HCT116 (cell line): ENCODE measurements at regions not wholly inside any gene's neighbourhood (a gene's known extent, or its start where the extent isn't known, plus 50 kb on each side); places are given as distances from the start of the nearest gene placed in this dataset.

Source experiments
- ATAC-seq: fragments of 200-7000 bp; cut with Tn5 transposase; 2 replicates; pipeline ENCODE4 v1.9.1; 2020; ENCODE audit warnings: mild to moderate bottlenecking, moderate library complexity
- BruUV-seq: library from RNA; stranded (reverse); fragments of 400-500 nt; replicated peaks from 2 replicates; lab custom pipeline; 2021; lab: Mats Ljungman, UMichigan
- CTCF ChIA-PET: fragments of 300-600 bp; sonication (Branson Sonifier 250); formaldehyde crosslinking; loops from one replicate; lab custom pipeline; 2021; ENCODE audit warnings: antibody characterized with exemption; lab: Charles Lee
- POLR2A ChIA-PET: fragments of 300-600, 350-600 bp; sonication (Branson Sonifier 250); formaldehyde crosslinking; loops from one replicate; lab custom pipeline; 2021; ENCODE audit warnings: antibody characterized with exemption; lab: Charles Lee
- RAD21 ChIA-PET, 2 experiments: fragments of 300-600 bp; sonication (Branson Sonifier 250); formaldehyde crosslinking; loops; one replicate each; lab custom pipeline; 2023; ENCODE audit warnings: low total read pairs in 2 of 2; ENCODE audit not compliant: uncharacterized antibody in 2 of 2, unreplicated experiment in 2 of 2, low non-redundant PET in 1 of 2; lab: Charles Lee
- DNase-seq: peaks from one replicate; pipeline ENCODE4 v3.0.0-alpha.2; 2010; ENCODE audit warnings: low read depth, low spot score
- H2AFZ ChIP-seq: fragments of 200-600 bp; shearing (Covaris generic), sonication (generic); 2 replicates; pipeline ENCODE4 v1.6.1; 2017; ENCODE audit warnings: low read depth, mixed run types, mixed read lengths, antibody characterized with exemption, low read length; ENCODE audit not compliant: poor library complexity, severe bottlenecking
- H3K27ac ChIP-seq: 2 replicates; pipeline ENCODE4 v1.5.1; 2012; ENCODE audit warnings: low read depth, low read length
- H3K27me3 ChIP-seq: fragments of 200-600 bp; sonication (generic); 2 replicates; pipeline ENCODE4 v1.6.1; 2016; ENCODE audit warnings: mixed run types, low read length, mixed read lengths; ENCODE audit not compliant: insufficient read depth
- H3K36me3 ChIP-seq, 2 experiments: fragments of 200-500 bp in 1 of 2; fragments of 200-600 bp in 1 of 2; sonication (Bioruptor generic) in 1 of 2; sonication (generic) in 1 of 2; 2 replicates each; pipeline versions ENCODE4 v1.5.1 to v1.6.1; 2014 to 2016; ENCODE audit warnings: low read length in 2 of 2, inconsistent platforms in 1 of 2, mixed read lengths in 1 of 2, mixed run types in 1 of 2; ENCODE audit not compliant: insufficient read depth in 2 of 2, control insufficient read depth in 1 of 2
- H3K4me1 ChIP-seq, 2 experiments: fragments of 200-600 bp in 1 of 2; sonication (generic) in 1 of 2; 2 replicates each; pipeline versions ENCODE4 v1.5.1 to v1.6.1; 2012 to 2017; ENCODE audit warnings: low read length in 2 of 2, inconsistent platforms in 1 of 2, mild to moderate bottlenecking in 1 of 2, mixed read lengths in 1 of 2, mixed run types in 1 of 2, moderate library complexity in 1 of 2; ENCODE audit not compliant: insufficient read depth in 2 of 2, control insufficient read depth in 1 of 2
- H3K4me2 ChIP-seq: fragments of 200-600 bp; sonication (generic); 2 replicates; pipeline ENCODE4 v1.6.1; 2017; ENCODE audit warnings: mixed run types, low read length, mixed read lengths
- H3K4me3 ChIP-seq, 2 experiments: fragments of 200-600 bp in 1 of 2; sonication (generic) in 1 of 2; replicated peaks in 1 of 2; 2 replicates each; pipeline ENCODE4 v1.5.1; 2011 to 2016; ENCODE audit warnings: low read length in 2 of 2, control low read depth in 1 of 2, low read depth in 1 of 2, mild to moderate bottlenecking in 1 of 2, mixed read lengths in 1 of 2, mixed run types in 1 of 2
- H3K79me2 ChIP-seq: fragments of 200-600 bp; sonication (generic); 2 replicates; pipeline ENCODE4 v1.6.1; 2017; ENCODE audit warnings: mild to moderate bottlenecking, mixed run types, low read length, moderate library complexity, mixed read lengths; ENCODE audit not compliant: insufficient read depth
- H3K9ac ChIP-seq: fragments of 200-600 bp; sonication (generic); 2 replicates; pipeline ENCODE4 v1.6.1; 2016; ENCODE audit warnings: low read length, mixed read lengths
- H3K9me2 ChIP-seq: fragments of 200-600 bp; sonication (generic), shearing (Covaris generic); 2 replicates; pipeline ENCODE4 v1.6.1; 2017; ENCODE audit warnings: mixed run types, mild to moderate bottlenecking, moderate library complexity; ENCODE audit not compliant: insufficient read depth
- H3K9me3 ChIP-seq, 2 experiments: fragments of 200-500 bp in 1 of 2; fragments of 200-600 bp in 1 of 2; sonication (Bioruptor generic) in 1 of 2; sonication (generic) in 1 of 2; 2 replicates each; pipeline ENCODE4 v1.6.1; 2014 to 2017; ENCODE audit warnings: low read length in 2 of 2, mixed read lengths in 2 of 2, inconsistent platforms in 1 of 2, low read depth in 1 of 2, mild to moderate bottlenecking in 1 of 2, mixed run types in 1 of 2, moderate library complexity in 1 of 2; ENCODE audit not compliant: control insufficient read depth in 1 of 2, insufficient read depth in 1 of 2
- H4K20me1 ChIP-seq: fragments of 200-600 bp; sonication (generic), shearing (Covaris generic); 2 replicates; pipeline ENCODE4 v1.6.1; 2017; ENCODE audit warnings: mixed run types, mild to moderate bottlenecking, moderate library complexity; ENCODE audit not compliant: insufficient read depth
- ATF3 ChIP-seq: IDR thresholded peaks from 2 replicates; pipeline ENCODE4 v1.6.1; 2012
- CBX3 ChIP-seq: IDR thresholded peaks from 2 replicates; pipeline ENCODE4 v1.6.1; 2012; ENCODE audit warnings: low read depth
- CEBPB ChIP-seq: IDR thresholded peaks from 2 replicates; pipeline ENCODE4 v1.6.1; 2012; ENCODE audit warnings: low read depth
- CTCF ChIP-seq, 3 experiments: fragments of 200-600 bp in 1 of 3; sonication (generic) in 1 of 3; IDR thresholded peaks in 2 of 3; conservative IDR thresholded peaks in 1 of 3; 2 replicates each; pipeline ENCODE4 v1.5.1; 2012 to 2017; ENCODE audit warnings: low read depth in 2 of 3, low read length in 2 of 3, antibody characterized with exemption in 1 of 3, borderline replicate concordance in 1 of 3, control low read depth in 1 of 3, mild to moderate bottlenecking in 1 of 3, mixed read lengths in 1 of 3, mixed run types in 1 of 3, moderate library complexity in 1 of 3; ENCODE audit not compliant: insufficient read depth in 1 of 3
- EGR1 ChIP-seq: IDR thresholded peaks from 2 replicates; pipeline ENCODE4 v1.6.1; 2012; ENCODE audit warnings: low read depth
- ELF1 ChIP-seq: IDR thresholded peaks from 2 replicates; pipeline ENCODE4 v1.6.1; 2012; ENCODE audit warnings: low read depth, borderline replicate concordance
- EZH2phosphoT487 ChIP-seq: fragments of 200-600 bp; IDR thresholded peaks from 2 replicates; pipeline ENCODE4 v1.6.1; 2018; ENCODE audit warnings: antibody characterized with exemption, borderline replicate concordance
- FOSL1 ChIP-seq: IDR thresholded peaks from 2 replicates; pipeline ENCODE4 v1.6.1; 2012; ENCODE audit warnings: low read depth
- JUND ChIP-seq: IDR thresholded peaks from 2 replicates; pipeline ENCODE4 v1.6.1; 2012
- MAX ChIP-seq: IDR thresholded peaks from 2 replicates; pipeline ENCODE4 v1.6.1; 2012
- POLR2A ChIP-seq: IDR thresholded peaks from 2 replicates; pipeline ENCODE4 v1.7.0; 2011; ENCODE audit warnings: borderline replicate concordance; ENCODE audit not compliant: insufficient read depth, insufficient read length; ENCODE audit errors: extremely low read depth
- POLR2AphosphoS5 ChIP-seq: IDR thresholded peaks from 2 replicates; pipeline ENCODE4 v1.6.1; 2011; ENCODE audit warnings: mild to moderate bottlenecking, low read depth, low read length, moderate library complexity
- RAD21 ChIP-seq: IDR thresholded peaks from 2 replicates; pipeline ENCODE4 v1.6.1; 2012; ENCODE audit warnings: low read depth, mild to moderate bottlenecking
- REST ChIP-seq: IDR thresholded peaks from 2 replicates; pipeline ENCODE4 v1.6.1; 2012; ENCODE audit warnings: low read depth
- SIN3A ChIP-seq: IDR thresholded peaks from 2 replicates; pipeline ENCODE4 v1.6.1; 2012; ENCODE audit warnings: low read depth
- SP1 ChIP-seq: IDR thresholded peaks from 2 replicates; pipeline ENCODE4 v1.6.1; 2012; ENCODE audit warnings: low read depth
- SRF ChIP-seq: IDR thresholded peaks from 2 replicates; pipeline ENCODE4 v1.6.1; 2012; ENCODE audit warnings: low read depth
- TCF7L2 ChIP-seq: IDR thresholded peaks from 2 replicates; pipeline ENCODE4 v1.7.0; 2011; ENCODE audit warnings: borderline replicate concordance, inconsistent platforms; ENCODE audit not compliant: insufficient read depth, insufficient read length; ENCODE audit errors: extremely low read depth
- ZBTB33 ChIP-seq: IDR thresholded peaks from 2 replicates; pipeline ENCODE4 v1.6.1; 2011; ENCODE audit warnings: mild to moderate bottlenecking, low read length, moderate library complexity; ENCODE audit not compliant: insufficient replicate concordance; ENCODE audit errors: extremely low read depth
- ZFX ChIP-seq: fragments of 450-650 bp; IDR thresholded peaks from 2 replicates; pipeline ENCODE4 v1.6.1; 2017
- intact Hi-C: fragments of 100-400 bp; cut with micrococcal nuclease; formaldehyde crosslinking; loops from 2 replicates; pipeline ENCODE4 v1.10.0; 2022

GRCh38 chr3:35276568-35276967 is 362.8 kb upstream of the ARPP21 start:
- ChIA-PET RAD21 (no interaction called here), CTCF (no interaction called here), POLR2A (no interaction called here)
- H3K27ac ChIP-seq, result no peak overlapping the region
- peaks cover 3 to 18% of the 10 kb centered on the region in 2 experiments; a peak in 2 of 4 replicates for H3K9me3 ChIP-seq
- TF ChIP-seq EZH2phosphoT487 (no peak), ATF3 (no peak), FOSL1 (no peak), SIN3A (no peak), CTCF (IDR thresholded peaks at IDR 0.05 in 2 of 3, conservative IDR thresholded peaks at IDR 0.05 in 1 of 3; ENCODE audit: borderline replicate concordance in 1 of 3, insufficient read depth in 1 of 3, low read depth in 2 of 3, low read length in 2 of 3) (no peak), CEBPB (no peak), ZFX (no peak), CBX3 (no peak), POLR2AphosphoS5 (no peak), RAD21 (no peak), REST (no peak), JUND (no peak), SP1 (no peak), TCF7L2 (no peak), ZBTB33 (no peak), POLR2A (no peak), SRF (no peak), MAX (no peak), ELF1 (no peak), EGR1 (no peak)
- H3K9ac ChIP-seq, result no peak overlapping the region
- intact Hi-C loops, result no loop called here
- H3K4me2 ChIP-seq, result no peak overlapping the region
- ATAC-seq (no peak), DNase-seq (no peak)
- no peaks in the 10 kb centered on the region for H3K4me1 ChIP-seq
- no peaks in the 10 kb centered on the region for H3K79me2 ChIP-seq
- no peaks in the 10 kb centered on the region for H3K9me2 ChIP-seq
- no TSS peak for BruUV-seq
- H2AFZ ChIP-seq, result no peak overlapping the region
- no peaks in the 10 kb centered on the region for H3K27me3 ChIP-seq
- H3K36me3 ChIP-seq, result no peaks in the 10 kb centered on the region
- no peaks in the 10 kb centered on the region for H4K20me1 ChIP-seq
- H3K4me3 ChIP-seq, result no peak overlapping the region
